OCI-LY7 (cell line): ENCODE measurements at regions not wholly inside any gene's neighbourhood (a gene's known extent, or its start where the extent isn't known, plus 50 kb on each side); places are given as distances from the start of the nearest gene placed in this dataset.

ENCODE experiments used
- CTCF ChIP-seq: fragments of 200-600 bp; sonication (generic); conservative IDR thresholded peaks from 2 replicates; pipeline ENCODE4 v1.5.1; 2014; ENCODE audit warnings: mild to moderate bottlenecking, antibody characterized with exemption, low read length, moderate library complexity, mixed read lengths
- EZH2phosphoT487 ChIP-seq: fragments of 200-600 bp; sonication (generic); IDR thresholded peaks from 2 replicates; pipeline ENCODE4 v1.6.1; 2018; ENCODE audit warnings: low read depth, borderline replicate concordance, mild to moderate bottlenecking, mixed run types, antibody characterized with exemption, low read length, moderate library complexity, mixed read lengths

- TF ChIP-seq CTCF (no peak), EZH2phosphoT487 (no peak)
Measured at GRCh38 chr1:22370190-22370498, 81.5 kb upstream of the ZBTB40 start.
